ENCODE measurements at regions not wholly inside any gene's neighbourhood (a gene's known extent, or its start where the extent isn't known, plus 50 kb on each side); places are given as distances from the start of the nearest gene placed in this dataset.

DNA sequence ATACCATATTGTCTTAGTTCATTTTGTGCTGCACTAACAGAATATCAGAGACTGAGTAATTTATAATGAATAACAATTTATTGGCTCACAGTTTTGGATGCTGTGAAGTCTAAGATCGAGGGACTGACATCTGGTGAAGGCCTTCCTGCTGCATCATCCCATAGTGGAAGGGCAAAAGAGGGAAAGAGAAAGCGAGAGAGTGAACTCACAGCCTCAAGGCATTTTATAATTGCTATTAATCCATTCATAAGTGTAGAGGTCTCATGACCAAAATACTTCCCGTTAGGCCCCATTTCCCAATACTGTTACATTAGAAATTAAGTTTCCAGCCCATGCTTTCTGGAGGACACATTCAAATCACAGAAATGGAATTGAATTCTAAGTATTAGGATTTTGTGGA, 554.4 kb downstream of the TRAM1L1 start:
- TF ChIP-seq, protein P1, sequence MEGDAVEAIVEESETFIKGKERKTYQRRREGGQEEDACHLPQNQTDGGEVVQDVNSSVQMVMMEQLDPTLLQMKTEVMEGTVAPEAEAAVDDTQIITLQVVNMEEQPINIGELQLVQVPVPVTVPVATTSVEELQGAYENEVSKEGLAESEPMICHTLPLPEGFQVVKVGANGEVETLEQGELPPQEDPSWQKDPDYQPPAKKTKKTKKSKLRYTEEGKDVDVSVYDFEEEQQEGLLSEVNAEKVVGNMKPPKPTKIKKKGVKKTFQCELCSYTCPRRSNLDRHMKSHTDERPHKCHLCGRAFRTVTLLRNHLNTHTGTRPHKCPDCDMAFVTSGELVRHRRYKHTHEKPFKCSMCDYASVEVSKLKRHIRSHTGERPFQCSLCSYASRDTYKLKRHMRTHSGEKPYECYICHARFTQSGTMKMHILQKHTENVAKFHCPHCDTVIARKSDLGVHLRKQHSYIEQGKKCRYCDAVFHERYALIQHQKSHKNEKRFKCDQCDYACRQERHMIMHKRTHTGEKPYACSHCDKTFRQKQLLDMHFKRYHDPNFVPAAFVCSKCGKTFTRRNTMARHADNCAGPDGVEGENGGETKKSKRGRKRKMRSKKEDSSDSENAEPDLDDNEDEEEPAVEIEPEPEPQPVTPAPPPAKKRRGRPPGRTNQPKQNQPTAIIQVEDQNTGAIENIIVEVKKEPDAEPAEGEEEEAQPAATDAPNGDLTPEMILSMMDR (IDR thresholded peaks at IDR 0.05), result no peak
- TF ChIP-seq POLR2A (IDR thresholded peaks at IDR 0.05), result no peak

All from vagina (tissue), 2 donors.